ENCODE measurements at regions not wholly inside any gene's neighbourhood (a gene's known extent, or its start where the extent isn't known, plus 50 kb on each side); places are given as distances from the start of the nearest gene placed in this dataset.

DNA sequence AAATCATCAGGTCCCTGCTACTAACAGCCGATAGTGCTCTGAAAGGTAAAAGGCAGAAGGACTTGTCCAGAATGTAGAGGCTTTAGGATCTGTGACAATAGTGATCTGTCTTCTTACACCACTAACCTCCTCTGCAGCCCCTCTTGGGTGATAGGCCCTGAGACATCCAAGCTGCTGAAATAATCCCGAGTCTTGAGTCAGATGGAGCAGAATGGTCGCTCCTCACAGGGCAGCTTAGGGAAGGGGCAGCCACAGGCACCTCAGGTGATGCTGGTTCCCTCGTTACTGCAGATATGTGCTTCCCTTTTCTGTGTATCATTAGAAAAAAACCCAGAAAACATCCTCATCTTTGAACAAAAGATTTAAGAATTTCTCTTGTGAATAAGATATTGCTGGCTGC lies 157.1 kb upstream of the DLX2 start:
- Histone ChIP-seq H3K27ac (ENCODE audit: low read length) (no peak overlapping the region), H3K27me3 (ENCODE audit: control insufficient read depth, insufficient read depth, low read length) (no peaks in the 10 kb centered on the region), H3K4me3 (ENCODE audit: low read depth in 2 of 2, low read length in 2 of 2) (no peak overlapping the region), H3K9me3 (ENCODE audit: control insufficient read depth, insufficient read depth, low read depth, low read length) (no peaks in the 10 kb centered on the region), H3K36me3 (ENCODE audit: control insufficient read depth, insufficient read depth, low read length) (no peaks in the 10 kb centered on the region), H3K4me1 (ENCODE audit: control insufficient read depth, insufficient read depth, low read length) (no peaks in the 10 kb centered on the region)
- ChIA-PET POLR2A (no interaction called here), CTCF (no interaction called here)
- DNase-seq (ENCODE audit: low read depth, low spot score), result no peak
- BruUV-seq (replicated peaks), result no TSS peak
- in situ Hi-C loops (cut with HindIII; ENCODE audit: low pct_unique_long_range_greater_than_20kb, low sequenced_read_pairs) (no loop called here), intact Hi-C loops (cut with micrococcal nuclease; ENCODE audit: unreplicated experiment) (no loop called here)
- no peak for ATAC-seq
- TF ChIP-seq SIN3A (IDR thresholded peaks at IDR 0.05; ENCODE audit: borderline replicate concordance, insufficient read depth, low read depth, low read length), result no peak
- TF ChIP-seq, protein P1, sequence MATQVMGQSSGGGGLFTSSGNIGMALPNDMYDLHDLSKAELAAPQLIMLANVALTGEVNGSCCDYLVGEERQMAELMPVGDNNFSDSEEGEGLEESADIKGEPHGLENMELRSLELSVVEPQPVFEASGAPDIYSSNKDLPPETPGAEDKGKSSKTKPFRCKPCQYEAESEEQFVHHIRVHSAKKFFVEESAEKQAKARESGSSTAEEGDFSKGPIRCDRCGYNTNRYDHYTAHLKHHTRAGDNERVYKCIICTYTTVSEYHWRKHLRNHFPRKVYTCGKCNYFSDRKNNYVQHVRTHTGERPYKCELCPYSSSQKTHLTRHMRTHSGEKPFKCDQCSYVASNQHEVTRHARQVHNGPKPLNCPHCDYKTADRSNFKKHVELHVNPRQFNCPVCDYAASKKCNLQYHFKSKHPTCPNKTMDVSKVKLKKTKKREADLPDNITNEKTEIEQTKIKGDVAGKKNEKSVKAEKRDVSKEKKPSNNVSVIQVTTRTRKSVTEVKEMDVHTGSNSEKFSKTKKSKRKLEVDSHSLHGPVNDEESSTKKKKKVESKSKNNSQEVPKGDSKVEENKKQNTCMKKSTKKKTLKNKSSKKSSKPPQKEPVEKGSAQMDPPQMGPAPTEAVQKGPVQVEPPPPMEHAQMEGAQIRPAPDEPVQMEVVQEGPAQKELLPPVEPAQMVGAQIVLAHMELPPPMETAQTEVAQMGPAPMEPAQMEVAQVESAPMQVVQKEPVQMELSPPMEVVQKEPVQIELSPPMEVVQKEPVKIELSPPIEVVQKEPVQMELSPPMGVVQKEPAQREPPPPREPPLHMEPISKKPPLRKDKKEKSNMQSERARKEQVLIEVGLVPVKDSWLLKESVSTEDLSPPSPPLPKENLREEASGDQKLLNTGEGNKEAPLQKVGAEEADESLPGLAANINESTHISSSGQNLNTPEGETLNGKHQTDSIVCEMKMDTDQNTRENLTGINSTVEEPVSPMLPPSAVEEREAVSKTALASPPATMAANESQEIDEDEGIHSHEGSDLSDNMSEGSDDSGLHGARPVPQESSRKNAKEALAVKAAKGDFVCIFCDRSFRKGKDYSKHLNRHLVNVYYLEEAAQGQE (IDR thresholded peaks at IDR 0.05; ENCODE audit: insufficient read depth in 1 of 2, low read depth in 2 of 2, low read length in 1 of 2), result no peak
- TF ChIP-seq POLR2AphosphoS5 (IDR thresholded peaks at IDR 0.05; ENCODE audit: low read depth, low read length), result no peak
- no peak for TF ChIP-seq TCF7L2 (IDR thresholded peaks at IDR 0.05; ENCODE audit: low read depth, low read length)
- TF ChIP-seq, protein P2, sequence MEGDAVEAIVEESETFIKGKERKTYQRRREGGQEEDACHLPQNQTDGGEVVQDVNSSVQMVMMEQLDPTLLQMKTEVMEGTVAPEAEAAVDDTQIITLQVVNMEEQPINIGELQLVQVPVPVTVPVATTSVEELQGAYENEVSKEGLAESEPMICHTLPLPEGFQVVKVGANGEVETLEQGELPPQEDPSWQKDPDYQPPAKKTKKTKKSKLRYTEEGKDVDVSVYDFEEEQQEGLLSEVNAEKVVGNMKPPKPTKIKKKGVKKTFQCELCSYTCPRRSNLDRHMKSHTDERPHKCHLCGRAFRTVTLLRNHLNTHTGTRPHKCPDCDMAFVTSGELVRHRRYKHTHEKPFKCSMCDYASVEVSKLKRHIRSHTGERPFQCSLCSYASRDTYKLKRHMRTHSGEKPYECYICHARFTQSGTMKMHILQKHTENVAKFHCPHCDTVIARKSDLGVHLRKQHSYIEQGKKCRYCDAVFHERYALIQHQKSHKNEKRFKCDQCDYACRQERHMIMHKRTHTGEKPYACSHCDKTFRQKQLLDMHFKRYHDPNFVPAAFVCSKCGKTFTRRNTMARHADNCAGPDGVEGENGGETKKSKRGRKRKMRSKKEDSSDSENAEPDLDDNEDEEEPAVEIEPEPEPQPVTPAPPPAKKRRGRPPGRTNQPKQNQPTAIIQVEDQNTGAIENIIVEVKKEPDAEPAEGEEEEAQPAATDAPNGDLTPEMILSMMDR (IDR thresholded peaks at IDR 0.05), result no peak

DNA sequence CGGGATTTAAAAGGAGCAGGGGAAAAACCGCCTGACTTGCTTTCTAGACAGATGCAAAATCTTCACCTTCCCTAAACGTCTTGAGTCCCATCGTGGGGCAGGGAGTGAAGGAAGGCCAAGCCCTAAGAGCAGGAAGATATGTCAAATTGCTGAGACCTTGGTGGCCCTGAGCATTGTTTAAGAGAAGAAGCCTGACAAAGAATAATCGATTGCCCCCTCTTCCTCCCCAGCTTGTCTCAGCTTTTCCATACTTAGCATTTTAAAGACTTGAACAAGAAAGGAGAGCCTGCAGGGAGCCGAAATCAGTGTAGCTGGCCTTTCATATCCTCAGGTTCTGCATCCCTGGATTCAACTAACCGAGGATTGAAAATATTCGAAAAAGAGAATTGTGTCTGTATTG lies 157.6 kb upstream of the DLX2 start:
- H3K4me3 ChIP-seq (ENCODE audit: low read depth in 2 of 2, low read length in 2 of 2), result no peak overlapping the region
- CTCF ChIA-PET, result no interaction called here
- BruUV-seq (replicated peaks), result no TSS peak
- no peak for ATAC-seq
- no peak overlapping the region for H3K27ac ChIP-seq (ENCODE audit: low read length)
- no peaks in the 10 kb centered on the region for H3K9me3 ChIP-seq (ENCODE audit: control insufficient read depth, insufficient read depth, low read depth, low read length)
- POLR2A ChIA-PET, result no interaction called here
- TF ChIP-seq, protein P2 (IDR thresholded peaks at IDR 0.05), result no peak
- TF ChIP-seq, protein P1 (IDR thresholded peaks at IDR 0.05; ENCODE audit: insufficient read depth in 1 of 2, low read depth in 2 of 2, low read length in 1 of 2), result no peak
- TF ChIP-seq POLR2AphosphoS5 (IDR thresholded peaks at IDR 0.05; ENCODE audit: low read depth, low read length) (no peak), TCF7L2 (IDR thresholded peaks at IDR 0.05; ENCODE audit: low read depth, low read length) (no peak), SIN3A (IDR thresholded peaks at IDR 0.05; ENCODE audit: borderline replicate concordance, insufficient read depth, low read depth, low read length) (no peak)
- no peaks in the 10 kb centered on the region for H3K36me3 ChIP-seq (ENCODE audit: control insufficient read depth, insufficient read depth, low read length)
- intact Hi-C loops (cut with micrococcal nuclease; ENCODE audit: unreplicated experiment), result no loop called here
- DNase-seq (ENCODE audit: low read depth, low spot score), result no peak
- H3K27me3 ChIP-seq (ENCODE audit: control insufficient read depth, insufficient read depth, low read length), result no peaks in the 10 kb centered on the region
- in situ Hi-C loops (cut with HindIII; ENCODE audit: low pct_unique_long_range_greater_than_20kb, low sequenced_read_pairs), result no loop called here
- H3K4me1 ChIP-seq (ENCODE audit: control insufficient read depth, insufficient read depth, low read length), result no peaks in the 10 kb centered on the region

All from Panc1 (cell line).